ENCODE measurements at regions not wholly inside any gene's neighbourhood (a gene's known extent, or its start where the extent isn't known, plus 50 kb on each side); places are given as distances from the start of the nearest gene placed in this dataset.

DNA sequence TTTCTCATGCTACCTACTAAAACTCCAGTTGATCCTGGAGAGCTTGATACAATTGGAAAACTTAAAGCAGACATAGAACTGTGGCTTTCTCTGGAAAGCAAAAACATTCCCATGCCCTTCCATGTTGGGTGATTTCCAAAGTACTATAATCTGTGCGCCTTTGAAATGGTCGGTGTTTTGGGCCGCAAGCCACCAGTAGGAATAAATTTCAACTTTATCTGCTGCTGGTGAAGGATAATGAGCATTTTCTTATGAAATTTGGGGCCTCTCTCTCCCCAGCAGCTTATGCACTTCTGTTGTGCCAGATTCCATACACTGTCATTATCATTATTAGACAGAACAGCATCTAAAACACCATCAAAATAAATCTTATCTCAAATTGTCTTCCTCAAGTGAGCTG is 366.7 kb upstream of the RPS6KA3 start (continued):
- TF ChIP-seq, protein P1, sequence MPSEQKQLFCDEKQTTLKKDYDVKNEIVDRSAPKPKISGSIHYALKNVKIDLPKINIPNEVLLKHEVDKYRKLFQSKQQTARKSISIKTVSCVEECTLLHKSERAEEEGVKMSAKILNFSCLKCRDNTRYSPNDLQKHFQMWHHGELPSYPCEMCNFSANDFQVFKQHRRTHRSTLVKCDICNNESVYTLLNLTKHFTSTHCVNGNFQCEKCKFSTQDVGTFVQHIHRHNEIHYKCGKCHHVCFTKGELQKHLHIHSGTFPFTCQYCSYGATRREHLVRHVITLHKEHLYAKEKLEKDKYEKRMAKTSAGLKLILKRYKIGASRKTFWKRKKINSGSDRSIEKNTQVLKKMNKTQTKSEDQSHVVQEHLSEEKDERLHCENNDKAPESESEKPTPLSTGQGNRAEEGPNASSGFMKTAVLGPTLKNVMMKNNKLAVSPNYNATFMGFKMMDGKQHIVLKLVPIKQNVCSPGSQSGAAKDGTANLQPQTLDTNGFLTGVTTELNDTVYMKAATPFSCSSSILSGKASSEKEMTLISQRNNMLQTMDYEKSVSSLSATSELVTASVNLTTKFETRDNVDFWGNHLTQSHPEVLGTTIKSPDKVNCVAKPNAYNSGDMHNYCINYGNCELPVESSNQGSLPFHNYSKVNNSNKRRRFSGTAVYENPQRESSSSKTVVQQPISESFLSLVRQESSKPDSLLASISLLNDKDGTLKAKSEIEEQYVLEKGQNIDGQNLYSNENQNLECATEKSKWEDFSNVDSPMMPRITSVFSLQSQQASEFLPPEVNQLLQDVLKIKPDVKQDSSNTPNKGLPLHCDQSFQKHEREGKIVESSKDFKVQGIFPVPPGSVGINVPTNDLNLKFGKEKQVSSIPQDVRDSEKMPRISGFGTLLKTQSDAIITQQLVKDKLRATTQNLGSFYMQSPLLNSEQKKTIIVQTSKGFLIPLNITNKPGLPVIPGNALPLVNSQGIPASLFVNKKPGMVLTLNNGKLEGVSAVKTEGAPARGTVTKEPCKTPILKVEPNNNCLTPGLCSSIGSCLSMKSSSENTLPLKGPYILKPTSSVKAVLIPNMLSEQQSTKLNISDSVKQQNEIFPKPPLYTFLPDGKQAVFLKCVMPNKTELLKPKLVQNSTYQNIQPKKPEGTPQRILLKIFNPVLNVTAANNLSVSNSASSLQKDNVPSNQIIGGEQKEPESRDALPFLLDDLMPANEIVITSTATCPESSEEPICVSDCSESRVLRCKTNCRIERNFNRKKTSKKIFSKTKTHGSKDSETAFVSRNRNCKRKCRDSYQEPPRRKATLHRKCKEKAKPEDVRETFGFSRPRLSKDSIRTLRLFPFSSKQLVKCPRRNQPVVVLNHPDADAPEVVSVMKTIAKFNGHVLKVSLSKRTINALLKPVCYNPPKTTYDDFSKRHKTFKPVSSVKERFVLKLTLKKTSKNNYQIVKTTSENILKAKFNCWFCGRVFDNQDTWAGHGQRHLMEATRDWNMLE (tag by site-specific recombination; conservative IDR thresholded peaks at IDR 0.05; ENCODE audit: low read depth) = no peak
- TF ChIP-seq ZEB2 (tag by site-specific recombination; IDR thresholded peaks at IDR 0.05) = no peak
- no peak for TF ChIP-seq BCL11A (tag by site-specific recombination; IDR thresholded peaks at IDR 0.05; ENCODE audit: low read depth)
- no peak for TF ChIP-seq IKZF3 (tag by site-specific recombination; IDR thresholded peaks at IDR 0.05)
- TF ChIP-seq GLIS2 (tag by site-specific recombination; IDR thresholded peaks at IDR 0.05) = no peak

DNA sequence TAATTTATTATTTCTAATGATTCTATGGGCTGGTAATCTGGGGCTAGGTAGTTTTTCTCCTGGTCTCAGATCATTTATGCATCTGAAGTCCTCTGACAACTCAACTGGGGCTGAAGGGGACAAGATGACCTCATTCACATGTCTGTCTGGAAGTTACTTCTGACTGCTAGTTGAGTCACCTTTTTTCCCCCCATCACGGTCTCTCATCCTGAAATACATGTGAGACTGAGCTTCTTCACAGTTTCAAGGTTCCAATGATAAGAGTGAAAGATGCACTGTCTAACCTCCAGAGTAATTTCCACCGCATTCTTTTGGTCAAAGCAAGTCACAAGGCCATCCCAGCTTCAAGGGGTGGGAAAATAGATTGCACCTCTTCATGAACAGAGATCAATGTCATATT is 356.7 kb upstream of the RPS6KA3 start:
- ChIA-PET POLR2A (no interaction called here), CTCF (interaction anchor here (0.6 to 0.8 kb wide), 2 partner anchors 9 to 76 kb away, joined by 3 to 4 read pairs; no protein-coding TSS in a partner anchor)
- TF ChIP-seq REPIN1 (tag by site-specific recombination; IDR thresholded peaks at IDR 0.05; ENCODE audit: low read depth) (no peak), ZNF664 (tag by site-specific recombination; IDR thresholded peaks at IDR 0.05) (no peak), ZNF521 (tag by site-specific recombination; IDR thresholded peaks at IDR 0.05) (no peak), SCRT1 (tag by site-specific recombination; IDR thresholded peaks at IDR 0.05; ENCODE audit: borderline replicate concordance) (no peak), ZNF623 (tag by site-specific recombination; IDR thresholded peaks at IDR 0.05) (no peak), ZNF624 (tag by site-specific recombination; IDR thresholded peaks at IDR 0.05) (no peak), ZNF514 (tag by site-specific recombination; IDR thresholded peaks at IDR 0.05) (no peak), ZNF426 (tag by site-specific recombination; IDR thresholded peaks at IDR 0.05) (no peak), ZNF248 (tag by site-specific recombination; IDR thresholded peaks at IDR 0.05) (no peak), ZNF354C (tag by site-specific recombination; IDR thresholded peaks at IDR 0.05; ENCODE audit: borderline replicate concordance, low read depth) (no peak), ZNF701 (tag by site-specific recombination; IDR thresholded peaks at IDR 0.05) (no peak)
- TF ChIP-seq, protein P2, sequence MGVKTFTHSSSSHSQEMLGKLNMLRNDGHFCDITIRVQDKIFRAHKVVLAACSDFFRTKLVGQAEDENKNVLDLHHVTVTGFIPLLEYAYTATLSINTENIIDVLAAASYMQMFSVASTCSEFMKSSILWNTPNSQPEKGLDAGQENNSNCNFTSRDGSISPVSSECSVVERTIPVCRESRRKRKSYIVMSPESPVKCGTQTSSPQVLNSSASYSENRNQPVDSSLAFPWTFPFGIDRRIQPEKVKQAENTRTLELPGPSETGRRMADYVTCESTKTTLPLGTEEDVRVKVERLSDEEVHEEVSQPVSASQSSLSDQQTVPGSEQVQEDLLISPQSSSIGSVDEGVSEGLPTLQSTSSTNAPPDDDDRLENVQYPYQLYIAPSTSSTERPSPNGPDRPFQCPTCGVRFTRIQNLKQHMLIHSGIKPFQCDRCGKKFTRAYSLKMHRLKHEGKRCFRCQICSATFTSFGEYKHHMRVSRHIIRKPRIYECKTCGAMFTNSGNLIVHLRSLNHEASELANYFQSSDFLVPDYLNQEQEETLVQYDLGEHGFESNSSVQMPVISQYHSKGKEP (tag by site-specific recombination; IDR thresholded peaks at IDR 0.05) = no peak
- TF ChIP-seq, protein P3, sequence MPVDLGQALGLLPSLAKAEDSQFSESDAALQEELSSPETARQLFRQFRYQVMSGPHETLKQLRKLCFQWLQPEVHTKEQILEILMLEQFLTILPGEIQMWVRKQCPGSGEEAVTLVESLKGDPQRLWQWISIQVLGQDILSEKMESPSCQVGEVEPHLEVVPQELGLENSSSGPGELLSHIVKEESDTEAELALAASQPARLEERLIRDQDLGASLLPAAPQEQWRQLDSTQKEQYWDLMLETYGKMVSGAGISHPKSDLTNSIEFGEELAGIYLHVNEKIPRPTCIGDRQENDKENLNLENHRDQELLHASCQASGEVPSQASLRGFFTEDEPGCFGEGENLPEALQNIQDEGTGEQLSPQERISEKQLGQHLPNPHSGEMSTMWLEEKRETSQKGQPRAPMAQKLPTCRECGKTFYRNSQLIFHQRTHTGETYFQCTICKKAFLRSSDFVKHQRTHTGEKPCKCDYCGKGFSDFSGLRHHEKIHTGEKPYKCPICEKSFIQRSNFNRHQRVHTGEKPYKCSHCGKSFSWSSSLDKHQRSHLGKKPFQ (tag by site-specific recombination; IDR thresholded peaks at IDR 0.05) = no peak
- TF ChIP-seq, protein P4, sequence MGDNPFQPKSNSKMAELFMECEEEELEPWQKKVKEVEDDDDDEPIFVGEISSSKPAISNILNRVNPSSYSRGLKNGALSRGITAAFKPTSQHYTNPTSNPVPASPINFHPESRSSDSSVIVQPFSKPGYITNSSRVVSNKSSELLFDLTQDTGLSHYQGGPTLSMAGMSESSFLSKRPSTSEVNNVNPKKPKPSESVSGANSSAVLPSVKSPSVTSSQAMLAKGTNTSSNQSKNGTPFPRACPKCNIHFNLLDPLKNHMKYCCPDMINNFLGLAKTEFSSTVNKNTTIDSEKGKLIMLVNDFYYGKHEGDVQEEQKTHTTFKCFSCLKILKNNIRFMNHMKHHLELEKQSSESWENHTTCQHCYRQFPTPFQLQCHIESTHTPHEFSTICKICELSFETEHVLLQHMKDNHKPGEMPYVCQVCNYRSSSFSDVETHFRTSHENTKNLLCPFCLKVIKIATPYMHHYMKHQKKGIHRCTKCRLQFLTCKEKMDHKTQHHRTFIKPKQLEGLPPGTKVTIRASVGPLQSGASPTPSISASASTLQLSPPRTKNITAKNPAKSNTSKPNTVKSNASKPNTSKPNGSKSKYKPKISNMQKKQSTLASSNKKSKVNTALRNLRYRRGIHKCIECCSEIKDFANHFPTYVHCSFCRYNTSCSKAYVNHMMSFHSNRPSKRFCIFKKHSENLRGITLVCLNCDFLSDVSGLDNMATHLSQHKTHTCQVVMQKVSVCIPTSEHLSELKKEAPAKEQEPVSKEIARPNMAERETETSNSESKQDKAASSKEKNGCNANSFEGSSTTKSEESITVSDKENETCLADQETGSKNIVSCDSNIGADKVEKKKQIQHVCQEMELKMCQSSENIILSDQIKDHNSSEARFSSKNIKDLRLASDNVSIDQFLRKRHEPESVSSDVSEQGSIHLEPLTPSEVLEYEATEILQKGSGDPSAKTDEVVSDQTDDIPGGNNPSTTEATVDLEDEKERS (tag by site-specific recombination; IDR thresholded peaks at IDR 0.05) = no peak
- TF ChIP-seq, protein P5, sequence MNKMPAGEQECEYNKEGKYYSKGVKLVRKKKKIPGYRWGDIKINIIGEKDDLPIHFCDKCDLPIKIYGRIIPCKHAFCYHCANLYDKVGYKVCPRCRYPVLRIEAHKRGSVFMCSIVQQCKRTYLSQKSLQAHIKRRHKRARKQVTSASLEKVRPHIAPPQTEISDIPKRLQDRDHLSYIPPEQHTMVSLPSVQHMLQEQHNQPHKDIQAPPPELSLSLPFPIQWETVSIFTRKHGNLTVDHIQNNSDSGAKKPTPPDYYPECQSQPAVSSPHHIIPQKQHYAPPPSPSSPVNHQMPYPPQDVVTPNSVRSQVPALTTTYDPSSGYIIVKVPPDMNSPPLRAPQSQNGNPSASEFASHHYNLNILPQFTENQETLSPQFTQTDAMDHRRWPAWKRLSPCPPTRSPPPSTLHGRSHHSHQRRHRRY (tag by site-specific recombination; IDR thresholded peaks at IDR 0.05) = no peak
- H3K9me3 ChIP-seq (ENCODE audit: control insufficient read depth, insufficient read depth, low read depth, low read length) = no peaks in the 10 kb centered on the region
- H3K4me1 ChIP-seq (ENCODE audit: control insufficient read depth, insufficient read depth, low read length) = no peaks in the 10 kb centered on the region
- no peaks in the 10 kb centered on the region for H3K36me3 ChIP-seq (ENCODE audit: control insufficient read depth in 2 of 2, insufficient read depth in 1 of 2, low read length in 2 of 2)
- H3K4me3 ChIP-seq (ENCODE audit: low read depth, low read length) = no peak overlapping the region
- no peak overlapping the region for H3K27ac ChIP-seq (ENCODE audit: extremely low read depth, low read depth, low read length)
